IMR-90 (cell line): ENCODE measurements at regions not wholly inside any gene's neighbourhood (a gene's known extent, or its start where the extent isn't known, plus 50 kb on each side); places are given as distances from the start of the nearest gene placed in this dataset.

Experiments
- ATAC-seq: fragments of 200-7000 bp; cut with Tn5 transposase; 2 replicates; pipeline ENCODE4 v1.9.1; 2020; ENCODE audit warnings: low read depth, mild to moderate bottlenecking, moderate library complexity
- BruUV-seq: library from RNA; stranded (reverse); fragments of 400-500 nt; replicated peaks from 2 replicates; lab custom pipeline; 2021; lab: Mats Ljungman, UMichigan
- CTCF ChIA-PET: fragments of 300-600 bp; formaldehyde crosslinking; extraction: SDS; loops from one replicate; lab custom pipeline; 2021; ENCODE audit warnings: antibody characterized with exemption; lab: Yijun Ruan, JAX
- POLR2A ChIA-PET: fragments of 300-600 bp; sonication (Branson Sonifier 250); formaldehyde crosslinking; loops from one replicate; lab custom pipeline; 2022; ENCODE audit warnings: antibody characterized with exemption; ENCODE audit not compliant: unreplicated experiment; lab: Charles Lee
- DNase-seq: peaks from one replicate; pipeline ENCODE4 v3.0.0; 2013
- H2AFZ ChIP-seq: replicated peaks from 2 replicates; pipeline ENCODE3; 2013; ENCODE audit warnings: low read length, mild to moderate bottlenecking; ENCODE audit not compliant: poor library complexity
- H2AK5ac ChIP-seq: 2 replicates; pipeline ENCODE4 v1.6.1; 2013; ENCODE audit warnings: low read depth, low read length, inconsistent platforms
- H2AK9ac ChIP-seq: replicated peaks from 2 replicates; pipeline ENCODE3; 2013; ENCODE audit warnings: mild to moderate bottlenecking, low read depth, low read length, moderate library complexity; ENCODE audit not compliant: poor library complexity
- H2BK120ac ChIP-seq: 2 replicates; pipeline ENCODE4 v1.6.1; 2013; ENCODE audit warnings: low read depth, low read length, inconsistent platforms
- H2BK15ac ChIP-seq: 3 replicates; pipeline ENCODE4 v1.6.1; 2013; ENCODE audit warnings: low read depth, low read length, inconsistent platforms
- H2BK20ac ChIP-seq: 2 replicates; pipeline ENCODE4 v1.6.1; 2013; ENCODE audit warnings: low read depth, mild to moderate bottlenecking, inconsistent platforms, low read length, moderate library complexity
- H2BK5ac ChIP-seq: 2 replicates; pipeline ENCODE4 v1.6.1; 2013; ENCODE audit warnings: mild to moderate bottlenecking, low read depth, low read length, inconsistent platforms; ENCODE audit not compliant: poor library complexity, severe bottlenecking
- H3K14ac ChIP-seq: replicated peaks from 2 replicates; pipeline ENCODE4 v1.6.1; 2013; ENCODE audit warnings: low read depth, low read length, inconsistent platforms
- H3K18ac ChIP-seq: 2 replicates; pipeline ENCODE4 v1.6.1; 2013; ENCODE audit warnings: low read depth, low read length, control low read depth
- H3K23ac ChIP-seq: 2 replicates; pipeline ENCODE4 v1.6.1; 2013; ENCODE audit warnings: low read depth, low read length, inconsistent platforms
- H3K27ac ChIP-seq: 2 replicates; pipeline ENCODE4 v1.5.1; 2013; ENCODE audit warnings: mild to moderate bottlenecking, control low read depth, low read length; ENCODE audit not compliant: insufficient read depth
- H3K27me3 ChIP-seq: 2 replicates; pipeline ENCODE4 v1.6.1; 2013; ENCODE audit warnings: low read length; ENCODE audit not compliant: control insufficient read depth, insufficient read depth
- H3K36me3 ChIP-seq: 2 replicates; pipeline ENCODE4 v1.6.1; 2013; ENCODE audit warnings: low read length, mixed read lengths; ENCODE audit not compliant: control insufficient read depth, insufficient read depth
- H3K4ac ChIP-seq: 2 replicates; pipeline ENCODE4 v1.6.1; 2013; ENCODE audit warnings: low read depth, low read length, inconsistent platforms
- H3K4me1 ChIP-seq: 2 replicates; pipeline ENCODE4 v1.6.1; 2013; ENCODE audit warnings: low read length, mixed read lengths; ENCODE audit not compliant: control insufficient read depth, insufficient read depth
- H3K4me2 ChIP-seq: 2 replicates; pipeline ENCODE4 v1.6.1; 2013; ENCODE audit warnings: low read depth, mild to moderate bottlenecking, control low read depth, low read length, moderate library complexity
- H3K4me3 ChIP-seq: 2 replicates; pipeline ENCODE4 v1.5.1; 2013; ENCODE audit warnings: low read depth, mild to moderate bottlenecking, control low read depth, low read length, moderate library complexity; ENCODE audit not compliant: insufficient read depth
- H3K56ac ChIP-seq: 2 replicates; pipeline ENCODE4 v1.6.1; 2013; ENCODE audit warnings: low read length, inconsistent platforms; ENCODE audit not compliant: insufficient read depth; ENCODE audit errors: extremely low read depth
- H3K79me1 ChIP-seq, 2 experiments: 2 replicates each; pipeline ENCODE4 v1.6.1; 2013; ENCODE audit warnings: low read length in 2 of 2, inconsistent platforms in 1 of 2, low read depth in 1 of 2
- H3K9ac ChIP-seq: 2 replicates; pipeline ENCODE4 v1.6.1; 2013; ENCODE audit warnings: low read depth, low read length, control low read depth
- H3K9me1 ChIP-seq: 2 replicates; pipeline ENCODE4 v1.6.1; 2013; ENCODE audit warnings: low read length, inconsistent platforms; ENCODE audit not compliant: insufficient read depth
- H3K9me3 ChIP-seq: 2 replicates; pipeline ENCODE4 v1.6.1; 2013; ENCODE audit warnings: low read length; ENCODE audit not compliant: control insufficient read depth, insufficient read depth
- H4K20me1 ChIP-seq: 2 replicates; pipeline ENCODE4 v1.6.1; 2013; ENCODE audit warnings: low read length, inconsistent platforms; ENCODE audit not compliant: insufficient read depth
- H4K5ac ChIP-seq: 2 replicates; pipeline ENCODE4 v1.6.1; 2013; ENCODE audit warnings: mild to moderate bottlenecking, low read depth, low read length, control low read depth
- H4K8ac ChIP-seq, 2 experiments: 2 replicates each; pipeline ENCODE4 v1.6.1; 2013; ENCODE audit warnings: low read depth in 2 of 2, low read length in 2 of 2, control low read depth in 1 of 2, inconsistent platforms in 1 of 2
- H4K91ac ChIP-seq: 2 replicates; pipeline ENCODE4 v1.6.1; 2013; ENCODE audit warnings: low read depth, low read length, inconsistent platforms; ENCODE audit not compliant: insufficient read depth
- BHLHE40 ChIP-seq: fragments of 150-350 bp; IDR thresholded peaks from 2 replicates; pipeline ENCODE4 v1.6.1; 2016; ENCODE audit warnings: mild to moderate bottlenecking, low read depth, low read length
- CEBPB ChIP-seq: IDR thresholded peaks from 2 replicates; pipeline ENCODE4 v1.6.1; 2012; ENCODE audit warnings: low read depth, low read length, improper control_type of control experiment
- CHD1 ChIP-seq: IDR thresholded peaks from 2 replicates; pipeline ENCODE4 v1.6.1; 2012; ENCODE audit warnings: low read depth, low read length, improper control_type of control experiment
- CTCF ChIP-seq: conservative IDR thresholded peaks from 2 replicates; pipeline ENCODE4 v1.5.1; 2012; ENCODE audit warnings: mild to moderate bottlenecking, low read depth, low read length, improper control_type of control experiment
- ELK1 ChIP-seq: fragments of 150-350 bp; IDR thresholded peaks from 2 replicates; pipeline ENCODE4 v1.6.1; 2016; ENCODE audit warnings: low read depth, mild to moderate bottlenecking, low read length, moderate library complexity, borderline replicate concordance
- FOS ChIP-seq: fragments of 150-350 bp; IDR thresholded peaks from 2 replicates; pipeline ENCODE4 v1.6.1; 2016; ENCODE audit warnings: low read depth, low read length
- MAFK ChIP-seq: IDR thresholded peaks from 2 replicates; pipeline ENCODE4 v1.6.1; 2012; ENCODE audit warnings: low read depth, low read length, improper control_type of control experiment
- MAZ ChIP-seq: IDR thresholded peaks from 2 replicates; pipeline ENCODE4 v1.6.1; 2012; ENCODE audit warnings: low read depth, mild to moderate bottlenecking, low read length, improper control_type of control experiment, moderate library complexity, borderline replicate concordance
- MXI1 ChIP-seq: IDR thresholded peaks from 2 replicates; pipeline ENCODE4 v1.6.1; 2012; ENCODE audit warnings: low read depth, mild to moderate bottlenecking, low read length, moderate library complexity, borderline replicate concordance
- NFE2L2 ChIP-seq: fragments of 150-350 bp; IDR thresholded peaks from 2 replicates; pipeline ENCODE4 v1.6.1; 2016; ENCODE audit warnings: low read depth, mild to moderate bottlenecking, low read length
- POLR2A ChIP-seq: IDR thresholded peaks from 2 replicates; pipeline ENCODE4 v1.6.1; 2012; ENCODE audit warnings: mild to moderate bottlenecking, low read depth, low read length
- RAD21 ChIP-seq: IDR thresholded peaks from 2 replicates; pipeline ENCODE4 v1.6.1; 2012; ENCODE audit warnings: low read length, improper control_type of control experiment
- RCOR1 ChIP-seq: IDR thresholded peaks from 2 replicates; pipeline ENCODE4 v1.6.1; 2012; ENCODE audit warnings: mild to moderate bottlenecking, low read length, improper control_type of control experiment; ENCODE audit not compliant: insufficient replicate concordance
- RFX5 ChIP-seq: IDR thresholded peaks from 2 replicates; pipeline ENCODE4 v1.8.0; 2012; ENCODE audit warnings: low read depth, mild to moderate bottlenecking, low read length, moderate library complexity
- SMC3 ChIP-seq: fragments of 150-350 bp; IDR thresholded peaks from 2 replicates; pipeline ENCODE4 v1.6.1; 2016; ENCODE audit warnings: low read depth, mild to moderate bottlenecking, antibody characterized with exemption, low read length, moderate library complexity
- USF2 ChIP-seq: fragments of 150-350 bp; IDR thresholded peaks from 2 replicates; pipeline ENCODE4 v1.6.1; 2017; ENCODE audit warnings: mild to moderate bottlenecking, antibody characterized with exemption, low read length, low read depth
- WGBS, 2 experiments: methylation state at CpG; one replicate each; pipeline versions ENCODE4 v1.1.5 to v1.1.7; 2013; ENCODE audit warnings: missing lambda C conversion rate in 2 of 2; ENCODE audit not compliant: insufficient read length in 1 of 2; ENCODE audit errors: extremely low coverage in 2 of 2; 5-methylcytosine and 5-hydroxymethylcytosine counted together
- dilution Hi-C: fragments of 300-500 bp; cut with HindIII; formaldehyde crosslinking; loops from one replicate; pipeline ENCODE4 v1.14.3; 2018; ENCODE audit warnings: low sequenced_read_pairs; ENCODE audit not compliant: unreplicated experiment
- in situ Hi-C: fragments of 300-500 bp; cut with MboI; formaldehyde crosslinking; loops from 3 replicates; pipeline ENCODE4 v1.14.3; 2019; ENCODE audit warnings: low sequenced_read_pairs, inconsistent platforms, mixed read lengths
- intact Hi-C: fragments of 100-400 bp; cut with micrococcal nuclease; formaldehyde crosslinking; loops from 2 replicates; pipeline ENCODE4 v1.10.0; 2022

DNA sequence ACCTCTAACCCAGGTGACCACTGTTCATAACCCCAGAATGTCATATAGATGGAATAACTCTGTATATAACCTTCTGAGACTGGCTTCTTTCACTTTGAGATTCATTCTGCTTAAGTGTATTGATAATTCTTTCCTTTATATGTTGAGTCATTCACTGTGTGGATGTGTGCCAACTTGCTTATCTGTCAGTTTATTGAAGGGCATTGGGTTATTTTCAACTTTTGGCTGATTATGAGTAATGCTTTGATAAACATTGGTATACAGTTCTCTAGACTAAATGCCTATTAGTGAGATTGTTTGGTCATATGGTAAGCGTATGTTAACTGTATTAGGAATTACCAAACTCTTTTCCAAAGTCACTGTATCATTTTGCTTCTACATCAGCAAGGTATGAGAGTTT, 453.4 kb upstream of the SPTLC3 start:
- TF ChIP-seq CEBPB: no peak
- TF ChIP-seq MXI1: no peak
- no peak for TF ChIP-seq USF2
- no peak for TF ChIP-seq RFX5
- TF ChIP-seq CTCF: no peak
- no peak for TF ChIP-seq MAFK
- TF ChIP-seq BHLHE40: no peak
- TF ChIP-seq SMC3: no peak
- TF ChIP-seq ELK1: no peak
- TF ChIP-seq FOS: no peak
- TF ChIP-seq NFE2L2: no peak
- no peak for TF ChIP-seq RCOR1
- no peak for TF ChIP-seq POLR2A
- TF ChIP-seq RAD21: no peak
- TF ChIP-seq CHD1: no peak
- no peak for TF ChIP-seq MAZ
- Histone ChIP-seq H3K27ac (no peak overlapping the region), H3K9ac (no peak overlapping the region), H3K27me3 (no peaks in the 10 kb centered on the region), H3K4me2 (no peak overlapping the region), H2AK9ac (no peak overlapping the region), H3K79me1 (no peaks in the 10 kb centered on the region), H2BK20ac (no peak overlapping the region), H3K14ac (no peak overlapping the region), H3K36me3 (no peaks in the 10 kb centered on the region), H2AFZ (no peak overlapping the region), H3K4me3 (no peak overlapping the region), H3K9me3 (no peaks in the 10 kb centered on the region; the same call in 1 of the 2 replicates), H3K4me1 (no peaks in the 10 kb centered on the region), H2BK15ac (no peak overlapping the region), H2BK120ac (no peak overlapping the region), H2AK5ac (no peak overlapping the region), H2BK5ac (no peak overlapping the region), H3K4ac (no peak overlapping the region), H3K23ac (no peak overlapping the region), H4K20me1 (no peaks in the 10 kb centered on the region), H3K56ac (no peak overlapping the region), H4K8ac (no peak overlapping the region), H3K18ac (no peak overlapping the region), H3K9me1 (no peaks in the 10 kb centered on the region), H4K91ac (no peak overlapping the region), H4K5ac (no peak overlapping the region)
- dilution Hi-C loops (no loop called here), in situ Hi-C loops (no loop called here), intact Hi-C loops (no loop called here)
- WGBS, 2 experiments: no CpG with 5 or more reads among the region's 1 CpG
- POLR2A ChIA-PET: no interaction called here
- BruUV-seq: no TSS peak
- DNase-seq (no peak), ATAC-seq (no peak)
- CTCF ChIA-PET: no interaction called here
